ENCODE measurements at regions not wholly inside any gene's neighbourhood (a gene's known extent, or its start where the extent isn't known, plus 50 kb on each side); places are given as distances from the start of the nearest gene placed in this dataset.

GRCh38 chr16:59392911-59393310, 658.8 kb upstream of the GOT2 start:
- TF ChIP-seq CTCF (IDR thresholded peaks at IDR 0.05; ENCODE audit: low read length): no peak
- no peak for TF ChIP-seq EZH2 (optimal IDR thresholded peaks at IDR 0.05; ENCODE audit: low read depth, low read length)
